H1 (cell line): ENCODE measurements at regions not wholly inside any gene's neighbourhood (a gene's known extent, or its start where the extent isn't known, plus 50 kb on each side); places are given as distances from the start of the nearest gene placed in this dataset.

Source experiments
- CTCF ChIA-PET: fragments of 300-600 bp; sonication (Branson Sonifier 250); formaldehyde crosslinking; loops from one replicate; lab custom pipeline; 2021; ENCODE audit not compliant: partially characterized antibody; lab: Charles Lee
- POLR2A ChIA-PET: fragments of 300-600 bp; sonication (Branson Sonifier 250); formaldehyde crosslinking; loops from one replicate; lab custom pipeline; 2021; ENCODE audit warnings: inconsistent platforms; ENCODE audit not compliant: partially characterized antibody; lab: Charles Lee
- DNase-seq, 2 experiments: peaks; one replicate each; pipeline versions ENCODE4 v3.0.0 to v3.0.0-alpha.2; 2010 to 2022; ENCODE audit warnings: low spot score in 2 of 2, low read depth in 1 of 2, mixed read lengths in 1 of 2
- FAIRE-seq: peaks from 2 replicates; lab custom pipeline; 2011; peaks lifted over from hg19 to GRCh38; lab: Jason Lieb, UNC
- H2AFZ ChIP-seq: 2 replicates; pipeline ENCODE4 v1.8.1; 2012; ENCODE audit warnings: low read length, inconsistent platforms
- H2AK5ac ChIP-seq: 2 replicates; pipeline ENCODE4 v1.6.1; 2013; ENCODE audit warnings: low read depth, low read length
- H2BK120ac ChIP-seq: replicated peaks from 2 replicates; pipeline ENCODE3; 2013; ENCODE audit warnings: low read depth, low read length, inconsistent platforms
- H2BK12ac ChIP-seq: 2 replicates; pipeline ENCODE4 v1.6.1; 2013; ENCODE audit warnings: low read depth, low read length
- H2BK15ac ChIP-seq: 2 replicates; pipeline ENCODE4 v1.6.1; 2013; ENCODE audit warnings: low read length
- H2BK20ac ChIP-seq: 2 replicates; pipeline ENCODE4 v1.6.1; 2013; ENCODE audit warnings: low read length
- H2BK5ac ChIP-seq: 2 replicates; pipeline ENCODE4 v1.6.1; 2013; ENCODE audit warnings: low read depth, low read length
- H3K14ac ChIP-seq: 2 replicates; pipeline ENCODE4 v1.6.1; 2013; ENCODE audit warnings: inconsistent platforms; ENCODE audit not compliant: insufficient read length
- H3K18ac ChIP-seq: 2 replicates; pipeline ENCODE4 v1.6.1; 2013; ENCODE audit warnings: low read length; ENCODE audit errors: extremely low read depth
- H3K23ac ChIP-seq: 2 replicates; pipeline ENCODE4 v1.6.1; 2013; ENCODE audit warnings: inconsistent platforms; ENCODE audit not compliant: insufficient read length
- H3K23me2 ChIP-seq: 2 replicates; pipeline ENCODE4 v1.6.1; 2013; ENCODE audit warnings: low read depth, low read length
- H3K27ac ChIP-seq: 2 replicates; pipeline ENCODE4 v1.6.1; 2011; ENCODE audit warnings: low read depth, low read length, inconsistent platforms
- H3K27me3 ChIP-seq, 4 experiments: replicated peaks in 1 of 4; 1 replicate in 1 of 4; 2 replicates in 3 of 4; pipeline versions ENCODE4 v1.6.1 to v1.8.1; 2011 to 2013; ENCODE audit warnings: low read length in 3 of 4, mild to moderate bottlenecking in 3 of 4, inconsistent platforms in 2 of 4, mixed read lengths in 2 of 4, moderate library complexity in 1 of 4; ENCODE audit not compliant: control insufficient read depth in 3 of 4, insufficient read depth in 3 of 4; ENCODE audit errors: extremely low read depth in 1 of 4
- H3K36me3 ChIP-seq, 4 experiments: 2 replicates each; pipeline versions ENCODE4 v1.6.1 to v1.8.1; 2011 to 2013; ENCODE audit warnings: mild to moderate bottlenecking in 4 of 4, low read length in 3 of 4, moderate library complexity in 2 of 4, control low read depth in 1 of 4, inconsistent platforms in 1 of 4; ENCODE audit not compliant: insufficient read depth in 4 of 4, control insufficient read depth in 2 of 4
- H3K4ac ChIP-seq: replicated peaks from 2 replicates; pipeline ENCODE3; 2013; ENCODE audit warnings: low read length, low read depth, mixed read lengths, inconsistent platforms; ENCODE audit not compliant: insufficient read length
- H3K4me1 ChIP-seq, 4 experiments: replicated peaks in 1 of 4; 1 replicate in 1 of 4; 2 replicates in 3 of 4; pipeline versions ENCODE4 v1.6.1 to v1.8.1; 2011 to 2013; ENCODE audit warnings: low read length in 3 of 4, inconsistent platforms in 2 of 4, mixed read lengths in 1 of 4; ENCODE audit not compliant: insufficient read depth in 4 of 4, control insufficient read depth in 3 of 4
- H3K4me2 ChIP-seq, 2 experiments: 2 replicates each; pipeline versions ENCODE4 v1.6.1 to v1.8.1; 2011 to 2013; ENCODE audit warnings: low read depth in 2 of 2, low read length in 2 of 2, control low read depth in 1 of 2, inconsistent platforms in 1 of 2, mild to moderate bottlenecking in 1 of 2; ENCODE audit not compliant: insufficient read depth in 1 of 2
- H3K4me3 ChIP-seq, 4 experiments: fragments of 200-600, 300-600 bp in 1 of 4; sonication (generic), shearing (Covaris generic), sonication (Bioruptor Twin) in 1 of 4; 2 replicates each; pipeline versions ENCODE4 v1.5.1 to v1.8.1; 2011 to 2016; ENCODE audit warnings: low read length in 4 of 4, low read depth in 3 of 4, control low read depth in 2 of 4, inconsistent platforms in 2 of 4, mild to moderate bottlenecking in 2 of 4, mixed read lengths in 1 of 4, moderate library complexity in 1 of 4; ENCODE audit not compliant: insufficient read depth in 2 of 4; ENCODE audit errors: extremely low read depth in 1 of 4
- H3K56ac ChIP-seq: replicated peaks from 2 replicates; pipeline ENCODE3; 2013; ENCODE audit warnings: low read depth, mild to moderate bottlenecking, mixed read lengths, low read length, inconsistent platforms; ENCODE audit not compliant: insufficient read length
- H3K79me1 ChIP-seq: 2 replicates; pipeline ENCODE4 v1.6.1; 2013; ENCODE audit warnings: low read depth, low read length, control low read depth
- H3K79me2 ChIP-seq, 2 experiments: 2 replicates each; pipeline versions ENCODE4 v1.6.1 to v1.8.1; 2012 to 2013; ENCODE audit warnings: low read length in 2 of 2, mild to moderate bottlenecking in 2 of 2, inconsistent platforms in 1 of 2; ENCODE audit not compliant: insufficient read depth in 2 of 2, control insufficient read depth in 1 of 2
- H3K9ac ChIP-seq, 4 experiments: replicated peaks in 1 of 4; 1 replicate in 1 of 4; 2 replicates in 3 of 4; pipeline versions ENCODE4 v1.6.1 to v1.8.1; 2011 to 2013; ENCODE audit warnings: low read depth in 3 of 4, low read length in 3 of 4, control low read depth in 2 of 4, mild to moderate bottlenecking in 2 of 4, moderate library complexity in 2 of 4, inconsistent platforms in 1 of 4; ENCODE audit errors: extremely low read depth in 1 of 4
- H3K9me3 ChIP-seq, 2 experiments: 2 replicates each; pipeline versions ENCODE4 v1.6.1 to v1.8.1; 2012 to 2013; ENCODE audit warnings: mild to moderate bottlenecking in 2 of 2, moderate library complexity in 2 of 2, control low read depth in 1 of 2, inconsistent platforms in 1 of 2, low read depth in 1 of 2, low read length in 1 of 2, mixed read lengths in 1 of 2; ENCODE audit not compliant: insufficient read depth in 2 of 2
- H4K20me1 ChIP-seq, 2 experiments: replicated peaks in 1 of 2; 2 replicates each; pipeline versions ENCODE3 to v1.8.1; 2011 to 2013; ENCODE audit warnings: inconsistent platforms in 2 of 2, low read length in 2 of 2, mild to moderate bottlenecking in 1 of 2; ENCODE audit not compliant: insufficient read depth in 2 of 2, control insufficient read depth in 1 of 2
- H4K5ac ChIP-seq: 2 replicates; pipeline ENCODE4 v1.6.1; 2013; ENCODE audit warnings: low read length, low read depth, mixed read lengths, inconsistent platforms; ENCODE audit not compliant: insufficient read length
- H4K8ac ChIP-seq: 2 replicates; pipeline ENCODE4 v1.8.0; 2013; ENCODE audit warnings: mild to moderate bottlenecking, moderate library complexity, low read length, inconsistent platforms; ENCODE audit not compliant: insufficient read depth; ENCODE audit errors: extremely low read depth
- H4K91ac ChIP-seq: replicated peaks from 2 replicates; pipeline ENCODE3; 2013; ENCODE audit warnings: low read length, mixed read lengths, inconsistent platforms; ENCODE audit not compliant: insufficient read length
- EGR1 ChIP-seq: IDR thresholded peaks from 2 replicates; pipeline ENCODE4 v1.6.1; 2011; ENCODE audit warnings: low read depth, low read length, borderline replicate concordance
- NRF1 ChIP-seq: IDR thresholded peaks from 2 replicates; pipeline ENCODE4 v1.6.1; 2011; ENCODE audit warnings: mild to moderate bottlenecking, low read depth, low read length, improper control_type of control experiment
- POLR2A ChIP-seq, 2 experiments: IDR thresholded peaks; 1 replicate in 1 of 2; 2 replicates in 1 of 2; pipeline ENCODE4 v1.6.1; 2011; ENCODE audit warnings: low read depth in 2 of 2, low read length in 2 of 2, mild to moderate bottlenecking in 2 of 2; ENCODE audit errors: control extremely low read depth in 1 of 2
- RXRA ChIP-seq: IDR thresholded peaks from 2 replicates; pipeline ENCODE4 v1.6.1; 2011; ENCODE audit warnings: low read depth, mild to moderate bottlenecking, low read length, moderate library complexity; ENCODE audit not compliant: insufficient read depth
- SIN3A ChIP-seq, 2 experiments: IDR thresholded peaks in 1 of 2; conservative IDR thresholded peaks in 1 of 2; 2 replicates each; pipeline ENCODE4 v1.6.1; 2011 to 2012; ENCODE audit warnings: low read length in 2 of 2, improper control_type of control experiment in 1 of 2, low read depth in 1 of 2, mild to moderate bottlenecking in 1 of 2
- TBP ChIP-seq: IDR thresholded peaks from 2 replicates; pipeline ENCODE4 v1.6.1; 2011; ENCODE audit warnings: low read depth, low read length, improper control_type of control experiment
- WGBS, 2 experiments: shearing (Covaris generic) in 1 of 2; methylation state at CpG; one replicate each; pipeline versions ENCODE4 v1.1.6 to v1.1.7; 2013 to 2015; ENCODE audit warnings: low lambda C conversion rate in 2 of 2, mixed read lengths in 2 of 2, inconsistent platforms in 1 of 2, low coverage in 1 of 2, missing lambda C conversion rate in 1 of 2; ENCODE audit not compliant: insufficient replicate concordance in 2 of 2, insufficient coverage in 1 of 2, insufficient read length in 1 of 2; ENCODE audit errors: extremely low coverage in 1 of 2, missing lambda C conversion rate in 1 of 2; 5-methylcytosine and 5-hydroxymethylcytosine counted together

DNA sequence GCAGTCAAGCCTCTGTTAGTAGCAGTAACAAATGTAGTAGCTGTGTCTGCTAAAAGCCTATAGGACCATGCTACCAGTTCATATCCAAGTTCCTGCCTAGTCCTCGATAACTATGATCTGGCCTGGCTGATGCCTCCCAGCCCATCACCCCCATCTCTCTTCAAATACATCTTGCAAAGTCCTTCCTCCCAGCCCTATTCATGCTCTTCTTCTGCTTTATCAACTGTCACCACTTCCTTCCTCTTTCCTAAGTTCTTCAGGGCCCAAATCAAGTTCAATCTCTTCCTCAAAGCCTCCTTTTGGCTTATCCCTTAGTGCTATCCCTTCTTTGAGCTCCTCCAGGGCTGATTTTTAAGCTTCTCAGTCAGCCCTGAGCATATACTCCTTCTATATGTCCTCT, 150.9 kb upstream of the THY1 start:
- H4K20me1 ChIP-seq, result no peaks in the 10 kb centered on the region
- no peak overlapping the region for H2BK15ac ChIP-seq
- no peak overlapping the region for H2AFZ ChIP-seq
- H3K4ac ChIP-seq, result no peak overlapping the region
- H4K91ac ChIP-seq, result no peak overlapping the region
- H3K18ac ChIP-seq, result no peak overlapping the region
- H3K4me2 ChIP-seq, result no peak overlapping the region
- H2BK5ac ChIP-seq, result no peak overlapping the region
- no peak overlapping the region for H2AK5ac ChIP-seq
- no peak overlapping the region for H4K8ac ChIP-seq
- ChIA-PET POLR2A (interaction anchor here (0.6 to 5.6 kb wide), 2 partner anchors 11 to 17 kb away, joined by 3 to 23 read pairs; no protein-coding TSS in a partner anchor), CTCF (interaction anchor here (0.7 to 6.7 kb wide), 15 partner anchors 10 to 226 kb away, joined by 3 to 59 read pairs (median 6); no protein-coding TSS in a partner anchor)
- no peak overlapping the region for H3K27ac ChIP-seq
- no peaks in the 10 kb centered on the region; a peak in 2 of 7 replicates for H3K27me3 ChIP-seq
- no peak overlapping the region for H3K23ac ChIP-seq
- TF ChIP-seq TBP, result no peak
- no peak for TF ChIP-seq NRF1
- TF ChIP-seq RXRA, result no peak
- TF ChIP-seq SIN3A (conservative IDR thresholded peaks at IDR 0.05 in 1 of 2, IDR thresholded peaks at IDR 0.05 in 1 of 2; ENCODE audit: low read depth in 1 of 2, low read length in 2 of 2), result no peak
- TF ChIP-seq POLR2A (IDR thresholded peaks at IDR 0.05; ENCODE audit: control extremely low read depth in 1 of 2, low read depth in 2 of 2, low read length in 2 of 2), result no peak
- TF ChIP-seq EGR1, result no peak
- WGBS, 2 experiments, result 100% methylated on average over 1 of the region's 1 CpG; no CpG with 5 or more reads in 1 of the 2 experiments
- no peaks in the 10 kb centered on the region for H3K36me3 ChIP-seq
- no peak overlapping the region for H3K14ac ChIP-seq
- no peak for FAIRE-seq
- H2BK120ac ChIP-seq, result no peak overlapping the region
- H3K56ac ChIP-seq, result no peak overlapping the region
- H2BK20ac ChIP-seq, result no peak overlapping the region
- H3K4me1 ChIP-seq, result no peaks in the 10 kb centered on the region
- H4K5ac ChIP-seq, result no peak overlapping the region
- no peak for DNase-seq
- H3K79me1 ChIP-seq, result no peaks in the 10 kb centered on the region
- H3K9ac ChIP-seq, result no peak overlapping the region
- H3K4me3 ChIP-seq, result no peak overlapping the region
- H3K9me3 ChIP-seq, result no peaks in the 10 kb centered on the region
- H3K23me2 ChIP-seq, result 0 out of 2 replicates have a peak, but pooled peaks cover 1% of the 10 kb centered on the region
- H3K79me2 ChIP-seq, result no peaks in the 10 kb centered on the region
- H2BK12ac ChIP-seq, result no peak overlapping the region
